Iris pigment epithelial cell (primary cell): ENCODE measurements at regions not wholly inside any gene's neighbourhood (a gene's known extent, or its start where the extent isn't known, plus 50 kb on each side); places are given as distances from the start of the nearest gene placed in this dataset.
"Not testable (repeated sequence)": the region's sequence is repeated elsewhere in the genome, so short reads cannot be mapped to it uniquely, and the experiment has no call there.

Source experiments
- DNase-seq: peaks from one replicate; pipeline ENCODE4 v3.0.0-alpha.2; 2011; ENCODE audit warnings: low read depth

- DNase-seq: no peak
Observed at GRCh38 chr1:4219111-4219510, 319.0 kb upstream of the C1orf174 start.

- no peak for DNase-seq
Observed at GRCh38 chr1:4219826-4220225, 319.8 kb upstream of the C1orf174 start.

DNA sequence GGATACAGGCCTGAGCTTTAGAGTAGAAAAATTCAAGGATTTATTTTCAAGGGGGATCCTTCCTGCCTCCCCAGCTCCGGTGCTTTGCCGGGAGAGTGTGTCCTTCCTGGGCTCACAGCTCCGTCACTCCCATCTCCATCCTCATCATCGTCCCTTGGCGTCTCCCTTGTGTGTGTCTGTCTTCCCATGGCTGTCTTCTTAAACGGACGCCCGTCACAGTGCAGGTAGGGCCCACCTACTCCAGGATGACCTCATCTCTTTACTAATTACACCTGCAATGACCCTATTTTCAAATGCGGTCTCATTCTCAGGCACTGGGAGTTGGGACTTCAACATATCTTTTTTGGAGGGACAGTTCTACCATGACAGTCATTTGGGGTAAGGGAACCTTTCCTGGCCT, 320.3 kb upstream of the C1orf174 start:
- DNase-seq: no peak

- no peak for DNase-seq
Observed at GRCh38 chr1:4221107-4221506, 321.0 kb upstream of the C1orf174 start.

DNA sequence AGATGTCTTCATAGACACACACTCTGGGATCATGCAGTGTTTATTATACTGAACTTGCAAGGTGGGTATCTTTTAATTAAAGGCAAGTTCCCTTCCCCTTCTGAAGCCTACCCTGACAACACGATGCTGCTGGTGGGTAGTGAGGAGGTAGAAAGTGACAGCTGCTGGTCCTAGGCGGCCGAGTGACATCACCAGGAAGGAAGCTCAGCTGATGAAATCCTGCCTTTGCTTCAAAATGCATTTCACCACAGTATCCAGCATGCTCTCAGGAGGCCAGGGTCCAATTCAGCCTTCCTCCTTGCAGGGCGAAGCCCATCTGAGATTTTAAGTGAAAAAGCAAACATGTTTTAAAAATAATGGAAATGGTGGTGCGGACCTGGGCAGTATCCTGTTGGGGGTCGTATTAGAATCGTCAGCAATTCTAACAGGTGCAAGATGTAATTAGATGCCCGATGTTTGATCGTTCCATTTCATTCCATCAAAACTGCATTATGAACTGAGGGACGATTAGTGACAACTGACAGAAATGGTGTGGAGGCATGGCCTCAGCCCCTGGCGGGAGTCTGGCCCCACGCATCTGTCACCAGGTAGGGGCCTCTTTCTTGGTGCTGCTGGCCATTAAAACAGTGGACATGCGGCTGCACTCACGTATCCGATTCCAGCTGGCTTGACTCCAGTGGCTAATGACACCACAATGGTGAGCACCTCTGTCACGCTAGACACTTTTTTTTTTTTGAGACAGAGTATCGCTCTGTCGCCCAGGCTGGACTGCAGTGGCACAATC, 324.8 kb upstream of the C1orf174 start:
- DNase-seq: no peak

DNA sequence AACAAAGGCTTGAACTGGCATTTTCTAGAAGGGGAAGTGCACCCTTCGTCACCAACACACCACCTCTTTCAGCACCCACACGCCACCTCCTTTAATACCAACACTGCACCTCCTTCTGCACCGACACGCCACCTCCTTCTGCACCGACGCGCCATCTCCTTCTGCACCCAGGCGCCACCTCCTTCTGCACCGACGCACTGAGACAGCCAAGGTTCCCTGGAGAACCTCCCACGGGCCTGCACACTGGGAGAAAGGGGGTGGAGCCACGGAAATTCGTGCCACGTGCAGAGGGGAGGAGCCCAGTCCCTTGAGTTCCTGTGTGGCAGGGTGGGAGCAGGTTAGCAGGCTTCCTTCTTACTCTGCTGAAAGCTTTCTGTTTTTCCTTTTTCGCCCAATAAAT, 327.9 kb upstream of the C1orf174 start:
- no peak for DNase-seq

DNA sequence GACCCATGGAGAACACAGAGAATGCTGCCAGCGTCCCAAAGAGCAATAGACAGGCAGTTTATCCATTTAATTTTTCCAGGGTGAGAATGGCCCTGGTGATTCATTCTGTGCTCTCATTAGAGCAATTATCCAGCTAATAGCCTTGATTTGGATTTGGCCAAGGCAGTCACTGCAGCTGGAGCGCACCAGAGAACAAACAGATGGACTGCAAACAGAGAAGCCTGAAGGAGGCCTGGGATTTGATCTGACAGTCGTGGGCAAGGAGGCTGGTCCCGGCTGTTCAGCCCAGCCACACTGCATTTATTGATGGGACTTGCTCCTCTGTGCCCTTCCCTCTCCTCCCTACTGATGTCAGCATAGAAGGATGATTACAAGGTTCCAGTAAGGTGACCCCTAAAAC, 353.9 kb upstream of the C1orf174 start:
- no peak for DNase-seq

DNA sequence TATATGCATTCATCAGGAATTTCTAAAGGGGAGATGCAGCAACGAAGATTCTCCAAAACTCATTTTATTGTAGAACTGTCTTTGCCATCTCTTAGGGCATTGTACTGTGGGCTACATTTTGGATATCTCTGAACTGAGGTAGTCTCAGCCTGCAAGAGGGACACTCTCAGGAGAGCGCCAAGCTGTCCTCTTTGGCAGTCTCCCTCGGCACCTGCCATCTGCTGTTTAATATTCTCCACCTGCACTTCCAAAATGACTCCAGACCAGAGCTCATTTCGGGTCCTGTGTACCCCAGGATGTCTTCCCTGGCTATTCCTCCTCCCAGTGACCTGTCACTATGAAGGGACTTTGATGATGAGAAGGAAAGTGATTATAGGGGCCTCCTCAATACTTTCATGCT, 356.3 kb upstream of the C1orf174 start:
- no peak for DNase-seq

DNA sequence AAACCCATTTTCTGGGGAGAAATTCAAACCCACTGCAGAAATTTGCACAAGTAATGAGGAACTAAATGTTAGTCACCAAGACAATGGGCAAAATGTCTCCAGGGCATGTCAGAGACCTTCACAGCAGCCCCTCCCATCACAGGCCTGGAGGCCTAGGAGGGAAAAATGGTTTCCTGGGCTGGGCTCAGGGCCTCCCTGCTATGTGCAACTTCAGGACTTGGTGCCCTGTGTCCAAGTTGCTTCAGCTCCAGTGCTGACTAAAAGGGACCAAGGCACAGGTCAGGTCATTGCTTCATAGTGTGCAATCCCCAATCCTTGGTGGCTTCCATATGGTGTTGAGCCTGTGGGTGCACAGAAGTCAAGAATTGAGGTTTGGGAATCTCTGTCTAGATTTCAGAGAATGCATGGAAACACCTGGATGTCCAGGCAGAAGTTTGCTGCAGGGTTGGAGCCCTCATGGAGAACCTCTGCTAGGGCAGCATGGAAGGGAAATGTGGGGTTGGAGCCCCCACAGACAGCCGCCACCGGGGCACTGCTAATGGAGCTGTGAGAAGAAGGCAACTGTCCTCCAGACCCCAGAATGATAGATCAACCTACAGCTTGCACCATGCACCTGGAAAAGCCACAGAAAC, 358.2 kb upstream of the C1orf174 start:
- DNase-seq: not testable (repeated sequence)

DNA sequence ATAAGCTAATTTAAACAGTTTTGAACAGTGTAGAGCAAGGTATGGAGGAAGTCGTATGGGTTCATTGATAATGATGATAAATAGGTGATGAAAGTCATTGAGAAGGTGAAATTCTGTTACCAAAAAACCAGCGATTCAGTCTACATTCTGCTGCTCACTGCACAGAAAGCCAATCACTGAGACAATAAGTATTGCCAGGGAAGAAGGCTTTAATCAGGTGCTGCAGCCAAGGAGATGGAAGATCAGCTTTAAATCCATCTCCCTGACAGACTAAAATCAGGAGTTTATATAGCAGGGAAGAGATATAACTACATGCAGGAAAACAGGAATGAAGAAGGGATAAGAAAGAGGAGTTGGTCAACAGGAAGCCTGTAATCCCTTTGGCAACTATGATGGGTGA, 361.3 kb upstream of the C1orf174 start:
- DNase-seq: no peak

DNA sequence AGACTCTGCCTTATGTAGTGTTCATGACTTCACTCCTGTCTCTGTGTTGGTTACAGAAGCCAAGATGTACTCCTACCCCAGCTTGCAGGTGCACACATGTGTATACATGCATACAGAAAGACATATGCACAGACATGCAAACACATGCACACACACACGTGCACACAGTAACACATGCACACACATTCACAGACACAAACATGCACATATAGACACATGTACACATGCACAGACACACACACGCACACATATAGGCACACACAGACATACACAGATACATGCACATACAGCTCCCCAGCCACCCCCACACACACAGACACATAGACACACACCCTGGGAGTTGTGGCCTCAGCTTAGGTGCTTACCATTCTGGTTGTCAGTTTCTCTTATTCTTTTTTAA, 362.6 kb upstream of the C1orf174 start:
- no peak for DNase-seq

DNA sequence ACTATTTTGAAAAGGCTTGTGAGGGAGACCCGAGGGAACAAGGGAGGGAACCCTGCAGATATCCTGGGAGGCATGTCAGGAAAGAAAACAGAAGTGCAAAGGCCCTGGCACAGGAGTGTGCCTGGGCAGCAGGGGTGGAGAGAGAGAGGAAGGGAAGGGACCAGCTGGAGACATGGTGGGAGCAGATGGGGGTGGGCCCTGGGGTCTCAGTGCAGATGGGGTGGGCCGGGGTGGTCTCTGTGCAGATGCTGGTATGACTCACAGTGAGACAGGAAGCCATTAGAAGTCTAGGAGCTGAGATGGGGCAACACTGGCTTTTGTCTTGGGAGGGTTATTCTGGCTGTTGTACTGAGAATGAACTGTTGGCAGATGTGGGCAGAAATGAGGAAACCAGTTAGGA, 363.6 kb upstream of the C1orf174 start:
- no peak for DNase-seq

GRCh38 chr1:4265836-4266235, 365.8 kb upstream of the C1orf174 start:
- no peak for DNase-seq

DNA sequence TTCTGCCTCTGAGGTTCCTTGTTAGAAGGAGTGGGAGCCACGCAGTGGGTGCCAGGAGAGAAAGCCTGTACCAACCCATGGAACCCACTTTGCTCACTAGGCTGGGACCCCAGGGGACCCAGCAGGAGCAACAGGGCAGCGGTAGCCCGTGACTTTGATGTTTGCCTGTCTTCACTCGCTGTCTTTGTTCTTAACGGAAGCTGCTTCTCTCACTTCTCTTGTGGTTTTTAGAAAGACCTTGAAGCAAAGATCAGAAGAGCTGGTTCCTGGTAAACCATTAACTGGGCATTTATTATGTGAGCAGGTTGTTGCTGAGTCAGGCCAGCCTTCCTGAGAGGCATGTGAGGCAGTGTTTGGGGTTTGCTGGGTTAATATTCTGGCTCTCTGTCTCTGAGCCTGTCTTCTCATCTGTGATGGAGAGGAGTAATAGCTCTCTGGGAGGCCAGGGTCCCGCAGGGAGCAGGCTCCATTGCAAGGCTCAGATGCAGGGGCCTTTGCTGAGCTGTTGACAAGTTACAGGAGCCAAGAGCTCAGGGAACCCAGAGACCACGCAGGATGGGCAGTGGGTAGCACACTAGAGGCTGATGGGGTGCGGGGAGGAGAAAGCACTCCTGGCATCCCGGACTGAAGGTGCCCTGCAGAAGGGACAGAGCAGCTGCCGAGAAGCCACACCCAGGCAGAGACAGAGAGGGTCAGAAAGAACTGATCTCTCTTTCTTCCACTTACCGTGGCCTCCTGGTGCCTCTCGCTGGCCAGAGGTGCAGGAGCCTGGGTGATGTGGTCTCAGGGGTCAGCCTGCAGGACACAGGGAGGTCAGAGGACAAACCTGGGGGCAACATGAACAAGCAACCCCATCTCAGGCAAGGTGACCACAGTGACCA, 367.5 kb upstream of the C1orf174 start:
- DNase-seq: no peak

GRCh38 chr1:4268262-4268888, 368.3 kb upstream of the C1orf174 start:
- no peak for DNase-seq

- no peak for DNase-seq
Observed at GRCh38 chr1:4268889-4269284, 368.8 kb upstream of the C1orf174 start.

- DNase-seq: no peak
Observed at GRCh38 chr1:4269330-4269729, 369.3 kb upstream of the C1orf174 start.

- no peak for DNase-seq
Observed at GRCh38 chr1:4269952-4270570, 370.0 kb upstream of the C1orf174 start.

DNA sequence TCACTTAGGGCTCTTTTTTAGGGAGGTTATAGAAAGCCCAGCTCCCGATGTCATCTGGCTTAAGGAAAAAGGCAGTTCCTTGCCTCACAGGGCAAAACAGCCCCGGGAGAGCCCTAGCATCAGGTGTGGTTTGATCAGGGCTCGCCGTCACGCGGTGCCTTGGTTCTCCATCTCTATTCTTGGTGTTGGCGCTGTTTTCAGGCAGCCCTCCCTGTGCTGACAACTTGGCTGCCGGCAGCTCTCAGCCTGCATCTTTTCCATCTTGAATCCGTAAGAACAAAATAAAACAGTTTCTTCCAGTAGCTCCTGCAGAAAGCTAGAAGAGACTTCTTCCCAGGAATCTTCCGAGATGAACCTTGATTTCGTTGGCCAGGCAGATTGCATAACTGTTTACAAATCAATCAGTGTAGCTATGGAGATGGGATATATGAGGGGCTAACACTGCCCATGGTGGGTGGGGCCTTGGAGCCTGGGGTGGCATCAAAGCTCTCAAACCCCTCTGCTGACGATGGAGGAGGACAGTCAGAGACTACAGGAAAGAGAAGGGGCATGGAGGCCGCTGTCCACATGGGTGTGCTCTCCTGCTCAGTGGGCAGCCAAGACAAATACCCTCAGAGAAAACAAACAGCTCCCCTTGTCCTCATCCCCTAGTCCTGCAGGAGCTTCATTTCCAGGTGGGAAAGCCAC, 370.7 kb upstream of the C1orf174 start:
- DNase-seq: no peak

- DNase-seq: no peak
Observed at GRCh38 chr1:4271338-4271998, 371.4 kb upstream of the C1orf174 start.

DNA sequence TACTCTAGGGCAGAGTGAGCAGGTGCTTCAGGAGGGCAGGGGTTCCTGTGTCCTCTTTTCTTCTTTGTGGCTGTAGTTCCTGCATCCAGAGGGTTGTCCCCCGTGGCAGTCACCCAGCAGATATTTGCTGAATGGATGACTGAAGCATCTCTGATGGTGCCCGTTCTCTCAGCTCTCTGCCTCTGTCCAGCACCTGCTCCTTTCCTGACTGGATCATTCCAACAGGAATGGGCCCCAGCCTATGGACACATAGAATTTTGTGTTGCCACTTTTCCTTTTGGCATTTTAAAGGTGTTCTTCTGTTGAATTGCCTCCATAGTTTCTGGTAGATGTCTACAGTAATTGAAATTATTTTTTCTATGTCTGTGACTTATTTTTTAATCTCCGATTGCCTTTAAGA, 372.5 kb upstream of the C1orf174 start:
- DNase-seq: no peak
